ENCODE measurements at regions not wholly inside any gene's neighbourhood (a gene's known extent, or its start where the extent isn't known, plus 50 kb on each side); places are given as distances from the start of the nearest gene placed in this dataset.
"Not testable (repeated sequence)": the region's sequence is repeated elsewhere in the genome, so short reads cannot be mapped to it uniquely, and the experiment has no call there.

DNA sequence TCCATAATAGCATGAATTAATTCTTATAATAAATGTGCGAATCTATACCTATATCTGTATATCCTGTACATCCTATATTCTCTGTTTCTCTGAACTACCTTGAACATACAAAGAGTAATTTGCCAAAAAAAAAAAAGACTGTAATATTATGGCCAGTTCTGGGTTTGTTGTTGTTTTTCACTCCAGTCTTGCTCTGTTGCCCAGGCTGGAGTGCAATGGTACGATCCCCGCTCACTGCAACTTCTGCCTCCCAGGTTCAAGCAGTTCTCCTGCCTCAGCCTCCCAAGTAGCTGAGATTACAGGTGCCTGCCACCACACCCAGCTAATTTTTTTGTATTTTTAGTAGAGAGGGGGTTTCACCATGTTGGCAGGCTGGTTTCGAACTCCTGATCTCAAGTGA is 876.9 kb upstream of the POT1 start:
- TF ChIP-seq FOXA1 (IDR thresholded peaks at IDR 0.05); ZNF384 (IDR thresholded peaks at IDR 0.05); CTBP1 (IDR thresholded peaks at IDR 0.05; ENCODE audit: borderline replicate concordance); SP1 (IDR thresholded peaks at IDR 0.05); PKNOX1 (IDR thresholded peaks at IDR 0.05); HDGF (IDR thresholded peaks at IDR 0.05; ENCODE audit: borderline replicate concordance); FOXK2 (IDR thresholded peaks at IDR 0.05); BHLHE40 (IDR thresholded peaks at IDR 0.05; ENCODE audit: borderline replicate concordance); ELF4 (IDR thresholded peaks at IDR 0.05); FOXM1 (IDR thresholded peaks at IDR 0.05; ENCODE audit: borderline replicate concordance); ARNT (IDR thresholded peaks at IDR 0.05); LEF1 (IDR thresholded peaks at IDR 0.05; ENCODE audit: borderline replicate concordance); TARDBP (IDR thresholded peaks at IDR 0.05): not testable (repeated sequence)

All from HEK293T (cell line).